ENCODE measurements at regions not wholly inside any gene's neighbourhood (a gene's known extent, or its start where the extent isn't known, plus 50 kb on each side); places are given as distances from the start of the nearest gene placed in this dataset.

- DNase-seq (ENCODE audit: low read depth) = no peak
- TF ChIP-seq CTCF (IDR thresholded peaks at IDR 0.05; ENCODE audit: insufficient read depth, low read length) = no peak
- H3K4me3 ChIP-seq (ENCODE audit: low read depth, low read length) = no peak overlapping the region
These were observed 184.7 kb downstream of the MYLK4 start for GRCh38 chr6:2566048-2566447.

- no peak for DNase-seq (ENCODE audit: low read depth)
- H3K4me3 ChIP-seq (ENCODE audit: low read depth, low read length) = no peak overlapping the region
- no peak for TF ChIP-seq CTCF (IDR thresholded peaks at IDR 0.05; ENCODE audit: insufficient read depth, low read length)
These were observed 185.2 kb downstream of the MYLK4 start for GRCh38 chr6:2565499-2565898.

GRCh38 chr6:2563635-2564034 is 187.1 kb downstream of the MYLK4 start:
- no peak overlapping the region for H3K4me3 ChIP-seq (ENCODE audit: low read depth, low read length)
- peak; percentile 28 for DNase-seq (ENCODE audit: low read depth)
- no peak for TF ChIP-seq CTCF (IDR thresholded peaks at IDR 0.05; ENCODE audit: insufficient read depth, low read length)

- DNase-seq (ENCODE audit: low read depth) = peak; percentile 20
- no peak overlapping the region for H3K4me3 ChIP-seq (ENCODE audit: low read depth, low read length)
- TF ChIP-seq CTCF (IDR thresholded peaks at IDR 0.05; ENCODE audit: insufficient read depth, low read length) = no peak
These were observed 187.8 kb downstream of the MYLK4 start for GRCh38 chr6:2562721-2563451.

GRCh38 chr6:2560917-2561698 is 189.6 kb downstream of the MYLK4 start:
- DNase-seq (ENCODE audit: low read depth) = peak; percentile 9
- no peak overlapping the region for H3K4me3 ChIP-seq (ENCODE audit: low read depth, low read length)
- TF ChIP-seq CTCF (IDR thresholded peaks at IDR 0.05; ENCODE audit: insufficient read depth, low read length) = no peak

- TF ChIP-seq CTCF (IDR thresholded peaks at IDR 0.05; ENCODE audit: insufficient read depth, low read length) = no peak
- no peak for DNase-seq (ENCODE audit: low read depth)
- no peak overlapping the region for H3K4me3 ChIP-seq (ENCODE audit: low read depth, low read length)
These were observed 190.4 kb downstream of the MYLK4 start for GRCh38 chr6:2560140-2560818.
